ENCODE measurements at regions not wholly inside any gene's neighbourhood (a gene's known extent, or its start where the extent isn't known, plus 50 kb on each side); places are given as distances from the start of the nearest gene placed in this dataset.

DNA sequence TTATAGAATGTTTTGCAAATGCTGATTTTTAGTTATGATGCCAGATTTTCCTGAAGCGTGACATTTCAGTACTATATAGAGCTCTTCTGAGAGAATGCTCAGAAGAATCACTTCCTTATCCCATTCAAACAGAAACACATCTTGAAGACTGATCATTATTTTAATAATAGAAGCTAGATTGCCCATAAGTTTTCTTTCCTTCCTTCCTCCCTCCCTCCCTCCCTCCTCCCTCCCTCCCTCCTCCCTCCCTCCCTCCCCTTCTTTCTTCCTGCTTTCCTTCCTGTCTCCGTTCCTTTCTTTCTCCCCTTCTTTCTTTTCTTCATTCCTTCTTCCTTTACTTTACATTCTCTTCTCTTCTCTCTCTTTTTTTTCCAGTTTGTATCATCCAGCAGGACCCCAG lies 767.4 kb downstream of the IRX1 start:
- DNase-seq (ENCODE audit: low read depth) = no peak

DNA sequence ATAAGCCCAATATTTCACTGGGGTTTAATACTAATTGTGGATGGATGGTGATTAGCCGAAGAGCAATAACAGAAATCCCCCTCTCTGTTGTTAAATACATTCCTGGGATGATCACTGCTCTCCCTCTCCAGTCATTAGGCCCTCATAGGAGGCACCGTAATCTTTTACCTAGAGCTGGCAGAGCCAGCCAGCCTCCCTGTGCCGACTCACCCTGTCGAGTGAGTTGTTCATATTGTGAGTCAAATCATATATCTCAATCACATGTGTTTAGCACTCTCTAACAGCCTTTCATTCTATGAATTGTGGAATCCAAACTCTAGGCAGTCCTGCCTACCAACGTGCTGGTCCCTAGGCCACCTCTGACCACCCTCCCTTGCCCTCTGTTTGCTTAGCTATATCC lies 771.0 kb downstream of the IRX1 start:
- DNase-seq (ENCODE audit: low read depth) = no peak
- H3K4me3 ChIP-seq (ENCODE audit: low read depth, low read length) = no peak overlapping the region
- TF ChIP-seq, protein P1, sequence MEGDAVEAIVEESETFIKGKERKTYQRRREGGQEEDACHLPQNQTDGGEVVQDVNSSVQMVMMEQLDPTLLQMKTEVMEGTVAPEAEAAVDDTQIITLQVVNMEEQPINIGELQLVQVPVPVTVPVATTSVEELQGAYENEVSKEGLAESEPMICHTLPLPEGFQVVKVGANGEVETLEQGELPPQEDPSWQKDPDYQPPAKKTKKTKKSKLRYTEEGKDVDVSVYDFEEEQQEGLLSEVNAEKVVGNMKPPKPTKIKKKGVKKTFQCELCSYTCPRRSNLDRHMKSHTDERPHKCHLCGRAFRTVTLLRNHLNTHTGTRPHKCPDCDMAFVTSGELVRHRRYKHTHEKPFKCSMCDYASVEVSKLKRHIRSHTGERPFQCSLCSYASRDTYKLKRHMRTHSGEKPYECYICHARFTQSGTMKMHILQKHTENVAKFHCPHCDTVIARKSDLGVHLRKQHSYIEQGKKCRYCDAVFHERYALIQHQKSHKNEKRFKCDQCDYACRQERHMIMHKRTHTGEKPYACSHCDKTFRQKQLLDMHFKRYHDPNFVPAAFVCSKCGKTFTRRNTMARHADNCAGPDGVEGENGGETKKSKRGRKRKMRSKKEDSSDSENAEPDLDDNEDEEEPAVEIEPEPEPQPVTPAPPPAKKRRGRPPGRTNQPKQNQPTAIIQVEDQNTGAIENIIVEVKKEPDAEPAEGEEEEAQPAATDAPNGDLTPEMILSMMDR (IDR thresholded peaks at IDR 0.05; ENCODE audit: control insufficient read depth, extremely low read depth, insufficient read depth) = no peak

More for the DNA sequence above, 767.4 kb downstream of the IRX1 start:
- H3K4me3 ChIP-seq (ENCODE audit: low read depth, low read length) = no peak overlapping the region
- TF ChIP-seq, protein P1 (IDR thresholded peaks at IDR 0.05; ENCODE audit: control insufficient read depth, extremely low read depth, insufficient read depth) = no peak

DNA sequence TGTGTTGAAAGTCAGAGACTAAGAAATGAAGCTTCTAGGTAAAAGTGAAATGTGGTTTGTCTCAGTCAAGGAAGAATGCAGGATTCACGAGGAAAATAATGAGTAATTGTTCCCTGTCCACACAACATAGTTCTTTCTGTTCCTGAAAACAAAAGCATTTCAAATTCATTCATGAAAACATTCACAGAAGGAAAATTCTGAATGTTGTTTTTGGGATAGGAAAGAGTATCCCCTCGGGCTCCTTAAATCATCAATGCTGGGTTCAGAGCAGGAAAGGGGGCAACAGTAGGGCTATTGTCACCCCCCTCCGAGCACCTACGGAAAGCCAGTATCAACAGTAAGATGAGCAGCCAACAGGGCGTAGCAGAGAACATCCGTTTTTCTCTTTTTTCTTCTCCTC lies 769.9 kb upstream of the ADAMTS16 start:
- H3K4me3 ChIP-seq (ENCODE audit: low read depth, low read length) = no peak overlapping the region
- TF ChIP-seq, protein P1 (IDR thresholded peaks at IDR 0.05; ENCODE audit: control insufficient read depth, extremely low read depth, insufficient read depth) = no peak
- DNase-seq (ENCODE audit: low read depth) = no peak

DNA sequence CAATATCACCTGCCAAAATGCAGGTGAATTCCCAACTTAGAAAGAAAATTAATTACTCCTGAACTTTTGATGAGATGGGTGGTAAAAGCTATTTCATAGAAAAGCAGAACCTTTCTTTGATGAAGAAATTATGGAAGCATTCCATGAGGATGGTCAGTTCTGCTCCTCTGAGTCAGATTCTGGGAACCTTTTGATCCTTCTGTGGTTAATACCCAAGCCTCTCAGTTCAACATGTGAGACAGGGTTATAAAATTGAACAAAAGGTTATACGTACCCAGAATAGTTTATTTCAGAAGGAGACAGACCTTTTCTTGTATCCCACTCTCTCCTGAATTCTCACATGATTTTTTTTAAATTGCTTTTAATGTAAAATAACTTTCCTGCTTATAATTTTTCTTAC lies 767.6 kb upstream of the ADAMTS16 start:
- H3K4me3 ChIP-seq (ENCODE audit: low read depth, low read length) = no peak overlapping the region
- TF ChIP-seq, protein P1 (IDR thresholded peaks at IDR 0.05; ENCODE audit: control insufficient read depth, extremely low read depth, insufficient read depth) = no peak
- DNase-seq (ENCODE audit: low read depth) = no peak

DNA sequence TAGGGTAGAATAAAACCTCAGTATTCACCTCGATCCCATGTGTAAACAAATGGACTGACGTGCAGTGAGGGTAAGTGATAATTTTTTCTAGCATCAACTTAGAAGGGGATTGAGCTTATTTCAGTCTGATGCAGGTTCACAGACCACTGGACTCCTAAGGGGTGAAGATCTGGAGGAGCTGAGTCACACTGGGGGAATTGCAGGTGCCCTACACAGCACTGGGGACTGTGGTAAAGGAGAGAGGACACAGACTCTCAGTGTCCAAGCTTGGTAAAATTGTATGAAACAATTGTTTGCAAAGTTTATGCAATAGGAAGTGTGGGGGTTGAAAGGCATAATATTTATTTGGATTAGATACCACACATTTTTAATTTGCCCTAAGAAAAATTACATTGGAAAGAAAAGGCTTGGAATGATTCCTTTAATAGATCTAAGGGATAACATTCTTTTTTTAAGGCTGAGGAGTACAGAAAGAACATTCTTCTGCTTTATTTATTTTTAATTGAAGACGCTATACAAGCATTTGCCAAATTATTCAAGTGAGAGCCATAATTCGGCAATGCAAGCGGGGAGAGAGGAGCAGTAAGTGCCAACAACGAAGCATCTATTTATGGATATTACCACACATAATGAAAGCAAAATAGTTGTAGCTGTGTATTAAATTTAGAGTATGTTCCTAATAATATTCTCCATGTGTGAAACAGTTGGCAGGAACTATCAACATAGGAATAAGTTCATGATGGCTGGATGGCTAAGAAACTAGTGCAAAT lies 766.9 kb upstream of the ADAMTS16 start:
- no peak overlapping the region for H3K4me3 ChIP-seq (ENCODE audit: low read depth, low read length)
- DNase-seq (ENCODE audit: low read depth) = no peak
- TF ChIP-seq, protein P1 (IDR thresholded peaks at IDR 0.05; ENCODE audit: control insufficient read depth, extremely low read depth, insufficient read depth) = no peak

DNA sequence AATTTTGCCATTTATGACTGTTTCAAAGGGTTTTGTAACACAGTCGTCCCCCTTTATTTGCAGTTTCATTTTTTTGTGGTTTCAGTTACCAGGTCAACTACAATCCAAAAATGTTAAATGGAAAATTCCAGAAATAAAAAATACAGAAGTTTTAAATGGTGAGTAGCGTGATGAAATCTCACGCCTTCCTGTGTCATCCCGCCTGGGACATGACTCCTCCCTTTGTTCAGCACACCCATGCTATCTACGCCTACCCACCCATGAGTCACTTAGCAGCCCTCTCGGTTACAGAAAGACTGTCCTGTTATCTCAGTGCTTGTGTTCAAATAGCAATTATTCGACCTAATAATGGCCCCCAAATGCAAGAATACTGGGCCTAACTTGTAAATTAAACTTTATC lies 765.3 kb upstream of the ADAMTS16 start:
- no peak overlapping the region for H3K4me3 ChIP-seq (ENCODE audit: low read depth, low read length)
- TF ChIP-seq, protein P1 (IDR thresholded peaks at IDR 0.05; ENCODE audit: control insufficient read depth, extremely low read depth, insufficient read depth) = no peak
- DNase-seq (ENCODE audit: low read depth) = no peak

DNA sequence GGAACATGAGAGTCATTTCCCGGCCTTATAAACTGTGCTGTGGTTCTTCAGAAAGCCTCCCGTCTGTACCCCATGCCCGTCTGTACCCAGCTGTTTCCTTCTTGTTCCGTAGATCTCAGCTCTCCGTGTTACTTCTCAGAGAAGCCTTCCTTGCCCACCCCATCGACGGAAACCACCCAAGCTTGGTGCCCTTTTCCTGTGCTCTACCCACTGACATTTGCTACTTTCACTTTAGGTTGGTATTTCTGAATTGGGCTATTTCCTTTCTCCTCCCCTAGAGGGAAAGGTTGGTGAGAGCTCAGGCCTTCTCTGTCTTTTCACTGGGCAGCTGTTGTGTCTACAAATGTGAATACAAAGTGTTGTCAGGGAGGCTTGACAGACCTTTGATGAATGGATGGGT lies 764.5 kb upstream of the ADAMTS16 start:
- TF ChIP-seq, protein P1 (IDR thresholded peaks at IDR 0.05; ENCODE audit: control insufficient read depth, extremely low read depth, insufficient read depth) = no peak
- no peak for DNase-seq (ENCODE audit: low read depth)
- H3K4me3 ChIP-seq (ENCODE audit: low read depth, low read length) = no peak overlapping the region

Data from LNCaP clone FGC (cell line).